Thymus (tissue), 11 donors: ENCODE measurements at regions not wholly inside any gene's neighbourhood (a gene's known extent, or its start where the extent isn't known, plus 50 kb on each side); places are given as distances from the start of the nearest gene placed in this dataset.

ENCODE experiments used
- DNase-seq, 9 donors: peaks; one replicate each; pipeline ENCODE4 v3.0.0-alpha.2; 2013; ENCODE audit warnings: low spot score in 9 of 9, low read depth in 6 of 9, missing footprints in 1 of 9
- H3K27ac ChIP-seq, 2 donors: one replicate each; pipeline ENCODE4 v1.5.1; 2013; ENCODE audit warnings: control low read depth in 1 of 2, low read depth in 1 of 2, low read length in 1 of 2, mild to moderate bottlenecking in 1 of 2, moderate library complexity in 1 of 2
- H3K27me3 ChIP-seq, 2 donors: one replicate each; pipeline ENCODE4 v1.5.1; 2013; ENCODE audit warnings: low read length in 1 of 2; ENCODE audit not compliant: control insufficient read depth in 2 of 2, insufficient read depth in 1 of 2
- H3K36me3 ChIP-seq, 2 donors: one replicate each; pipeline ENCODE4 v1.5.1; 2013; ENCODE audit warnings: low read length in 1 of 2, mild to moderate bottlenecking in 1 of 2, moderate library complexity in 1 of 2; ENCODE audit not compliant: control insufficient read depth in 2 of 2, insufficient read depth in 2 of 2
- H3K4me1 ChIP-seq, 2 donors: one replicate each; pipeline ENCODE4 v1.5.1; 2013; ENCODE audit warnings: low read length in 2 of 2; ENCODE audit not compliant: control insufficient read depth in 2 of 2, insufficient read depth in 2 of 2
- H3K4me3 ChIP-seq, 2 donors: one replicate each; pipeline ENCODE4 v1.5.1; 2013; ENCODE audit warnings: low read length in 2 of 2, control low read depth in 1 of 2, mild to moderate bottlenecking in 1 of 2
- H3K9me3 ChIP-seq, 2 donors: one replicate each; pipeline ENCODE4 v1.5.1; 2013; ENCODE audit warnings: low read length in 1 of 2, mild to moderate bottlenecking in 1 of 2; ENCODE audit not compliant: control insufficient read depth in 2 of 2, insufficient read depth in 1 of 2
- WGBS: extraction: QIAGEN DNeasy Blood & Tissue Kit; methylation state at CpG from one replicate; pipeline ENCODE4 v1.1.7; 2013; 5-methylcytosine and 5-hydroxymethylcytosine counted together
- donor health status: healthy.

GRCh38 chr4:93994175-93994994 is 165.8 kb downstream of the ATOH1 start:
- 96% methylated on average over 5 of the region's 5 CpGs for WGBS
- H3K36me3 ChIP-seq: no peaks in the 10 kb centered on the region
- H3K27ac ChIP-seq: no peak overlapping the region
- H3K4me1 ChIP-seq: no peaks in the 10 kb centered on the region
- DNase-seq: no peak
- no peaks in the 10 kb centered on the region for H3K9me3 ChIP-seq
- no peak overlapping the region for H3K4me3 ChIP-seq
- no peaks in the 10 kb centered on the region for H3K27me3 ChIP-seq

- H3K9me3 ChIP-seq: no peaks in the 10 kb centered on the region
- no peaks in the 10 kb centered on the region for H3K4me1 ChIP-seq
- 93% methylated on average over 1 of the region's 1 CpG for WGBS
- no peak overlapping the region for H3K27ac ChIP-seq
- H3K36me3 ChIP-seq: no peaks in the 10 kb centered on the region
- no peaks in the 10 kb centered on the region for H3K27me3 ChIP-seq
- H3K4me3 ChIP-seq: no peak overlapping the region
- DNase-seq: no peak
Observed at GRCh38 chr4:93996895-93997294, 168.3 kb downstream of the ATOH1 start.

GRCh38 chr4:94000559-94000958 is 172.0 kb downstream of the ATOH1 start:
- whole genome bisulfite sequencing: 94% methylated on average over 1 of the region's 1 CpG
- DNase-seq: no peak
- Histone ChIP-seq H3K4me1 (no peaks in the 10 kb centered on the region), H3K36me3 (no peaks in the 10 kb centered on the region), H3K4me3 (no peak overlapping the region), H3K27me3 (no peaks in the 10 kb centered on the region), H3K27ac (no peak overlapping the region), H3K9me3 (no peaks in the 10 kb centered on the region)

- no peak for DNase-seq
- Histone ChIP-seq H3K27ac (no peak overlapping the region), H3K36me3 (no peaks in the 10 kb centered on the region), H3K9me3 (no peaks in the 10 kb centered on the region), H3K27me3 (no peaks in the 10 kb centered on the region), H3K4me1 (no peaks in the 10 kb centered on the region), H3K4me3 (no peak overlapping the region)
- 94% methylated on average over 1 of the region's 1 CpG for WGBS
Observed at GRCh38 chr4:94006932-94007331, 178.4 kb downstream of the ATOH1 start.

GRCh38 chr4:94011190-94011589 is 182.6 kb downstream of the ATOH1 start:
- Histone ChIP-seq H3K9me3 (no peaks in the 10 kb centered on the region), H3K27me3 (no peaks in the 10 kb centered on the region), H3K27ac (no peak overlapping the region), H3K36me3 (no peaks in the 10 kb centered on the region), H3K4me1 (no peaks in the 10 kb centered on the region), H3K4me3 (no peak overlapping the region)
- DNase-seq: no peak
- 76% methylated on average over 2 of the region's 2 CpGs for WGBS

- 96% methylated on average over 3 of the region's 3 CpGs for WGBS
- Histone ChIP-seq H3K27me3 (no peaks in the 10 kb centered on the region), H3K4me1 (no peaks in the 10 kb centered on the region), H3K4me3 (no peak overlapping the region), H3K9me3 (no peaks in the 10 kb centered on the region), H3K36me3 (no peaks in the 10 kb centered on the region), H3K27ac (no peak overlapping the region)
- no peak for DNase-seq
Observed at GRCh38 chr4:94014484-94015136, 186.1 kb downstream of the ATOH1 start.

GRCh38 chr4:94015956-94016355 is 187.4 kb downstream of the ATOH1 start:
- Histone ChIP-seq H3K27ac (no peak overlapping the region), H3K27me3 (no peaks in the 10 kb centered on the region), H3K36me3 (no peaks in the 10 kb centered on the region), H3K4me3 (no peak overlapping the region), H3K4me1 (no peaks in the 10 kb centered on the region), H3K9me3 (no peaks in the 10 kb centered on the region)
- no peak for DNase-seq
- WGBS: 94% methylated on average over 1 of the region's 1 CpG

GRCh38 chr4:94032754-94033153 is 174.9 kb upstream of the SMARCAD1 start:
- Histone ChIP-seq H3K36me3 (no peaks in the 10 kb centered on the region), H3K4me1 (no peaks in the 10 kb centered on the region), H3K9me3 (no peaks in the 10 kb centered on the region), H3K27me3 (no peaks in the 10 kb centered on the region), H3K27ac (no peak overlapping the region), H3K4me3 (no peak overlapping the region)
- DNase-seq: no peak
- WGBS: 86% methylated on average over 2 of the region's 2 CpGs

- H3K36me3 ChIP-seq: no peaks in the 10 kb centered on the region
- H3K27ac ChIP-seq: no peak overlapping the region
- WGBS: 87% methylated on average over 2 of the region's 2 CpGs
- H3K27me3 ChIP-seq: no peaks in the 10 kb centered on the region
- no peak for DNase-seq
- no peaks in the 10 kb centered on the region for H3K9me3 ChIP-seq
- H3K4me3 ChIP-seq: no peak overlapping the region
- no peaks in the 10 kb centered on the region for H3K4me1 ChIP-seq
Observed at GRCh38 chr4:94036964-94037363, 170.7 kb upstream of the SMARCAD1 start.
